ENCODE measurements at regions not wholly inside any gene's neighbourhood (a gene's known extent, or its start where the extent isn't known, plus 50 kb on each side); places are given as distances from the start of the nearest gene placed in this dataset.
"Not testable (repeated sequence)": the region's sequence is repeated elsewhere in the genome, so short reads cannot be mapped to it uniquely, and the experiment has no call there.

DNA sequence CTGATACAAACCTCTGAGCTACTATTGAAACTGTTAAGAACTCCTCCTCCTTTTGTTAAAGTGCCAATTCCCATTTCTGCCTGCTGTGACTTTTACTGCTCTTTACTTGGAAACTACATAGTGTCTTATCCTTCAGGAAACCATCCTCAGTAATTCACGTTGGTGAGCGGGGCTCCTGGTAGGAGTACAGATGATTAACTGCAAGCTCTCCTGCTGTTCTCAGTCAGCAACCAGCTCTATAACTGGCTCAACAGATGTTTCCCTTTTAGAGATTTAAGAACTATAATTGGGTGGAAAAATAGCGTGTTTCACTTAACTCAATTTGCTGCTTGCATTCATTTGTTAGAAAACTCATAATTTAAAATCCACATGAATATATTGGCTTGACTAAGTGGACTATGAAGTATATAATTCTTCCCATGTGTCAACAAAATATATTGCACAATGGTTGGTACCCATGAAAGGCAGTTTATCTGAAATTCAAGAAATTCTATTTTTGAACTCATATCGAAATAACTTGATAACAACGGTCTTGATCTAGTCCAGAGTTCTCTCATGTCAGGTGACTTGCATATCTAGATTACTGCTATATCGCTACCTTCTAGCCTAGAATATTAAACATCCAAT is 574.0 kb downstream of the KCNT2 start:
- ChIA-PET POLR2A (no interaction called here), CTCF (no interaction called here)
- H3K27me3 Mint-ChIP-seq: no peaks in the 10 kb centered on the region
- no peaks in the 10 kb centered on the region for H3K4me1 Mint-ChIP-seq
- intact Hi-C loops (cut with DNase I, micrococcal nuclease): no loop called here
- DNase-seq (no peak), ATAC-seq (no peak)
- H3K4me3 Mint-ChIP-seq: no peak overlapping the region
- H3K36me3 Mint-ChIP-seq (ENCODE audit: low read depth): no peaks in the 10 kb centered on the region
- H3K9me3 Mint-ChIP-seq (ENCODE audit: low read depth): peaks cover 5% of the 10 kb centered on the region
- no peak overlapping the region for H3K27ac Mint-ChIP-seq

GRCh38 chr1:196031387-196031786 is 576.9 kb downstream of the KCNT2 start:
- ATAC-seq, H3K27ac Mint-ChIP-seq: not testable (repeated sequence)

GRCh38 chr1:196030455-196030854 is 577.8 kb downstream of the KCNT2 start:
- Mint-ChIP-seq H3K36me3 (ENCODE audit: low read depth) (no peaks in the 10 kb centered on the region), H3K9me3 (ENCODE audit: low read depth) (peaks cover 3% of the 10 kb centered on the region), H3K27ac (no peak overlapping the region), H3K4me1 (no peaks in the 10 kb centered on the region), H3K27me3 (no peaks in the 10 kb centered on the region), H3K4me3 (no peak overlapping the region)
- intact Hi-C loops (cut with DNase I, micrococcal nuclease): no loop called here
- ATAC-seq: no peak
- ChIA-PET POLR2A (no interaction called here), CTCF (no interaction called here)
- DNase-seq: no peak

More at GRCh38 chr1:196031387-196031786, 576.9 kb downstream of the KCNT2 start:
- H3K9me3 Mint-ChIP-seq (ENCODE audit: low read depth); DNase-seq; intact Hi-C loops (cut with DNase I, micrococcal nuclease); H3K4me3 Mint-ChIP-seq; H3K4me1 Mint-ChIP-seq; H3K27me3 Mint-ChIP-seq; H3K36me3 Mint-ChIP-seq (ENCODE audit: low read depth); CTCF ChIA-PET; POLR2A ChIA-PET: not testable (repeated sequence)

- Mint-ChIP-seq H3K27ac (no peak overlapping the region), H3K27me3 (no peaks in the 10 kb centered on the region), H3K9me3 (ENCODE audit: low read depth) (peaks cover 3% of the 10 kb centered on the region), H3K4me3 (no peak overlapping the region), H3K4me1 (no peaks in the 10 kb centered on the region), H3K36me3 (ENCODE audit: low read depth) (no peaks in the 10 kb centered on the region)
- ChIA-PET CTCF (no interaction called here), POLR2A (no interaction called here)
- ATAC-seq (no peak), DNase-seq (no peak)
- intact Hi-C loops (cut with DNase I, micrococcal nuclease): no loop called here
Observed at GRCh38 chr1:196029410-196029809, 578.8 kb downstream of the KCNT2 start.

- ATAC-seq: no peak
- intact Hi-C loops (cut with DNase I, micrococcal nuclease): no loop called here
Observed at GRCh38 chr1:196027127-196027526, 581.1 kb downstream of the KCNT2 start.

GRCh38 chr1:196021174-196021573 is 587.1 kb downstream of the KCNT2 start:
- H3K9me3 Mint-ChIP-seq (ENCODE audit: low read depth); H3K36me3 Mint-ChIP-seq (ENCODE audit: low read depth); POLR2A ChIA-PET; ATAC-seq; H3K27ac Mint-ChIP-seq; H3K27me3 Mint-ChIP-seq; DNase-seq; intact Hi-C loops (cut with DNase I, micrococcal nuclease); CTCF ChIA-PET; H3K4me3 Mint-ChIP-seq; H3K4me1 Mint-ChIP-seq: not testable (repeated sequence)

More at GRCh38 chr1:196027127-196027526, 581.1 kb downstream of the KCNT2 start:
- DNase-seq: no peak
- no peaks in the 10 kb centered on the region for H3K27me3 Mint-ChIP-seq
- ChIA-PET POLR2A (no interaction called here), CTCF (no interaction called here)
- no peak overlapping the region for H3K27ac Mint-ChIP-seq
- H3K9me3 Mint-ChIP-seq (ENCODE audit: low read depth): peaks cover 1% of the 10 kb centered on the region
- H3K36me3 Mint-ChIP-seq (ENCODE audit: low read depth): no peaks in the 10 kb centered on the region
- no peak overlapping the region for H3K4me3 Mint-ChIP-seq
- H3K4me1 Mint-ChIP-seq: no peaks in the 10 kb centered on the region

- H3K4me1 Mint-ChIP-seq: no peaks in the 10 kb centered on the region
- H3K4me3 Mint-ChIP-seq: no peak overlapping the region
- ATAC-seq: no peak
- POLR2A ChIA-PET: no interaction called here
- no peak overlapping the region for H3K27ac Mint-ChIP-seq
- H3K36me3 Mint-ChIP-seq (ENCODE audit: low read depth): no peaks in the 10 kb centered on the region
- intact Hi-C loops (cut with DNase I, micrococcal nuclease): no loop called here
- CTCF ChIA-PET: no interaction called here
- no peak for DNase-seq
- no peaks in the 10 kb centered on the region for H3K27me3 Mint-ChIP-seq
- no peaks in the 10 kb centered on the region for H3K9me3 Mint-ChIP-seq (ENCODE audit: low read depth)
Observed at GRCh38 chr1:196009362-196009761, 598.9 kb downstream of the KCNT2 start.

DNA sequence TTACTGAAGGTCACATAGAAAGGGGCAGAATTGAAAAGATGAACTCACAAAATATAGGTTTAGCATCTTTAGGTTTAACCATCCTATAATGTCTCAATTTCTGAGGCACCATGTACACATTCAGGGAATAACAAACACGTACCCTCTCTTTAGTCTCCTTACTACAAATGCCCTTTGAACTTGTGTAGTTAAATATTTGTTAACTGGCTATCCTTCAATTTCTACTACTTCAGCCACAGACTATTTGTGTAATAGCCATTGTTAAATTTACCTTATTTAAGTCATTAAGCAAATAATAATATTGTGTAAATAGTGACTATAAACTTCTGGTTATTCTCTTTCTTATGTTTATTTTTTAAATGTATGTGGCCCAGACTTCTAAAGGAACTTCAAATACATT is 600.5 kb downstream of the KCNT2 start:
- DNase-seq (no peak), ATAC-seq (no peak)
- Mint-ChIP-seq H3K27ac (no peak overlapping the region), H3K9me3 (ENCODE audit: low read depth) (no peaks in the 10 kb centered on the region), H3K4me3 (no peak overlapping the region), H3K36me3 (ENCODE audit: low read depth) (no peaks in the 10 kb centered on the region), H3K4me1 (no peaks in the 10 kb centered on the region), H3K27me3 (no peaks in the 10 kb centered on the region)
- POLR2A ChIA-PET: no interaction called here
- intact Hi-C loops (cut with DNase I, micrococcal nuclease): no loop called here
- CTCF ChIA-PET: no interaction called here

- H3K27ac Mint-ChIP-seq: no peak overlapping the region
- intact Hi-C loops (cut with DNase I, micrococcal nuclease): no loop called here
- no peaks in the 10 kb centered on the region for H3K27me3 Mint-ChIP-seq
- H3K9me3 Mint-ChIP-seq (ENCODE audit: low read depth): no peaks in the 10 kb centered on the region
- ATAC-seq: no peak
- H3K4me3 Mint-ChIP-seq: no peak overlapping the region
- no peaks in the 10 kb centered on the region for H3K36me3 Mint-ChIP-seq (ENCODE audit: low read depth)
- no peak for DNase-seq
- ChIA-PET POLR2A (no interaction called here), CTCF (no interaction called here)
- H3K4me1 Mint-ChIP-seq: no peaks in the 10 kb centered on the region
Observed at GRCh38 chr1:196005426-196005825, 602.8 kb downstream of the KCNT2 start.

DNA sequence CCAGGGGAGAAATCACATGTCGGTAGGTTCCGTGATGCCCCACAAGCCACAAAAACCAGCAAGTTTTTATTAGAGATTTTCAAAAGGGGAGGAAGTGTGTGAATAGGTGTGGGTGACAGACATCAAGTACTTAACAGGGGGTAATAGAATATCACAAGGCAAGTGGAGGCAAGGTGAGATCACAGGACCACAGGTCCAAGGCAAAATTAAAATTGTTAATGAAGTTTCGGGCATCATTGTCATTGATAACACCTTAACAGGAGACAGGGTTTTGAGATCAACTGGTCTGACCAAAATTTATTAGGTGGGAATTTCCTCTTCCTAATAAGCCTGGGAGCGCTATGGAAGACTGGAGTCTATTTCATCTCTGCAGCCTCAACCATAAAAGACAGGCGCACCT is 603.9 kb downstream of the KCNT2 start:
- H3K36me3 Mint-ChIP-seq (ENCODE audit: low read depth); H3K27me3 Mint-ChIP-seq; POLR2A ChIA-PET; CTCF ChIA-PET; ATAC-seq; H3K9me3 Mint-ChIP-seq (ENCODE audit: low read depth); DNase-seq; H3K4me3 Mint-ChIP-seq; H3K27ac Mint-ChIP-seq; intact Hi-C loops (cut with DNase I, micrococcal nuclease); H3K4me1 Mint-ChIP-seq: not testable (repeated sequence)

GRCh38 chr1:196002906-196003305 is 605.3 kb downstream of the KCNT2 start:
- H3K36me3 Mint-ChIP-seq (ENCODE audit: low read depth): no peaks in the 10 kb centered on the region
- ChIA-PET POLR2A (no interaction called here), CTCF (no interaction called here)
- no peaks in the 10 kb centered on the region for H3K27me3 Mint-ChIP-seq
- no peaks in the 10 kb centered on the region for H3K4me1 Mint-ChIP-seq
- intact Hi-C loops (cut with DNase I, micrococcal nuclease): no loop called here
- ATAC-seq (no peak), DNase-seq (no peak)
- H3K9me3 Mint-ChIP-seq (ENCODE audit: low read depth): no peaks in the 10 kb centered on the region
- no peak overlapping the region for H3K4me3 Mint-ChIP-seq
- H3K27ac Mint-ChIP-seq: no peak overlapping the region

DNA sequence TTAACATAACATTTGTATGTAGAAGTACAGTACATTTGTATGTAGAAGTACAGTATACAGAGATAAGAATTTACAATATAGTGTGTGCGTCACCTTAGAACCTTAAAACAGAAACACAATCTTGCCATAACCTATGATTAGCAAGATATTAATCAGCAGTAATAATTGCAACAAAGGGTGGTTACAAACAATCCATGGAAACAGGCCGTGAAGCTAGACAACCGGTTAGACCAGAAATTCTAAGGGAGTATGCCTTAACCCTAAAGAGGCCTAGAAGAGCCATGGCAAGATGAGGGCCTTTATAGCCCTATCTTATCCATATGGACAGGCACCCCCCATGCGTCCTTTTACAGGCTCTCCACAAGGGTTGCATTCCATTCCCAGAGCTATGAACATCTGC is 605.9 kb downstream of the KCNT2 start:
- intact Hi-C loops (cut with DNase I, micrococcal nuclease); POLR2A ChIA-PET; ATAC-seq; H3K36me3 Mint-ChIP-seq (ENCODE audit: low read depth); DNase-seq; H3K9me3 Mint-ChIP-seq (ENCODE audit: low read depth); CTCF ChIA-PET; H3K4me1 Mint-ChIP-seq; H3K27ac Mint-ChIP-seq; H3K27me3 Mint-ChIP-seq; H3K4me3 Mint-ChIP-seq: not testable (repeated sequence)

GRCh38 chr1:196001188-196001587 is 607.1 kb downstream of the KCNT2 start:
- POLR2A ChIA-PET: no interaction called here
- no peaks in the 10 kb centered on the region for H3K36me3 Mint-ChIP-seq (ENCODE audit: low read depth)
- no peaks in the 10 kb centered on the region for H3K27me3 Mint-ChIP-seq
- intact Hi-C loops (cut with DNase I, micrococcal nuclease): no loop called here
- no peaks in the 10 kb centered on the region for H3K9me3 Mint-ChIP-seq (ENCODE audit: low read depth)
- no peaks in the 10 kb centered on the region for H3K4me1 Mint-ChIP-seq
- no peak overlapping the region for H3K27ac Mint-ChIP-seq
- DNase-seq (no peak), ATAC-seq (no peak)
- CTCF ChIA-PET: no interaction called here
- no peak overlapping the region for H3K4me3 Mint-ChIP-seq
